Activated CD4-positive, alpha-beta T cell treated with anti-CD3 and anti-CD28 coated beads, Interleukin-2, amount 50 U/mL, for 16 hours (primary cell): ENCODE measurements at regions not wholly inside any gene's neighbourhood (a gene's known extent, or its start where the extent isn't known, plus 50 kb on each side); places are given as distances from the start of the nearest gene placed in this dataset.
"Not testable (repeated sequence)": the region's sequence is repeated elsewhere in the genome, so short reads cannot be mapped to it uniquely, and the experiment has no call there.

Source experiments
- DNase-seq: peaks from one replicate; pipeline ENCODE4 v3.0.0-alpha.2; 2020

DNA sequence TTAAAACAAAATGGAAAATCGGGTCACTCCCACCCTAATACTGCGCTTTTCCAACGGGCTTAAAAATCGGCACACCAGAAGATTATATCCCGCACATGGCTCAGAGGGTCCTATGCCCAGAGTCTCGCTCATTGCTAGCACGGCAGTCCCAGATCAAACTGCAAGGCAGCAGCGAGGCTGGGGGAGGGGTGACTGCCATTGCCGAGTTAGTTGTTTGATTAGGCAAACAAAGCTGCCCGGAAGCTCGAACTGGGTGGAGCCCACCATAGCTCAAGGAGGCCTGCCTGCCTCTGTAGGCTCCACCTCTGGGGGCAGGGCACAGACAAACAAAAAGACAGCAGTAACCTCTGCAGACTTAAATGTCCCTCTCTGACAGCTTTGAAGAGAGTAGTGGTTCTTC, 100.7 kb upstream of the KLHL1 start:
- not testable (repeated sequence) for DNase-seq

DNA sequence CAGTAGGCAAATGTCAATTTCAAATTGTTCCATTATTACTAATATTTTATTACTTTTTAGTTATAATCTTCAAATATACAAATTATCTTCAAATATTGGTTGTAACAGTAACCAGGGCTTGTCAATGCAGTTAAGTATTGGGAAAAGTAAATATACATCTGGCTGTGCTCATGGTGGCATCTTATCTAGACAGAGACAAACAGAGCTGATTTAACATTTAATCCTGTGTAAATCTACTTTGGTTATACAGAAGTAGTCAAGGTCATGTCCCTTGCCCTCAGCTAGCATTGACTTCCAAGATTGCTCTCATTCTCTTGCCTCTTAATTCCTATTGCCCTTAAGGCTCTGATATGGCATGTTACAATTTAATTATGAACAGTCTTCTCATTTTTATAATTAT, 98.4 kb upstream of the KLHL1 start:
- DNase-seq: no peak

DNA sequence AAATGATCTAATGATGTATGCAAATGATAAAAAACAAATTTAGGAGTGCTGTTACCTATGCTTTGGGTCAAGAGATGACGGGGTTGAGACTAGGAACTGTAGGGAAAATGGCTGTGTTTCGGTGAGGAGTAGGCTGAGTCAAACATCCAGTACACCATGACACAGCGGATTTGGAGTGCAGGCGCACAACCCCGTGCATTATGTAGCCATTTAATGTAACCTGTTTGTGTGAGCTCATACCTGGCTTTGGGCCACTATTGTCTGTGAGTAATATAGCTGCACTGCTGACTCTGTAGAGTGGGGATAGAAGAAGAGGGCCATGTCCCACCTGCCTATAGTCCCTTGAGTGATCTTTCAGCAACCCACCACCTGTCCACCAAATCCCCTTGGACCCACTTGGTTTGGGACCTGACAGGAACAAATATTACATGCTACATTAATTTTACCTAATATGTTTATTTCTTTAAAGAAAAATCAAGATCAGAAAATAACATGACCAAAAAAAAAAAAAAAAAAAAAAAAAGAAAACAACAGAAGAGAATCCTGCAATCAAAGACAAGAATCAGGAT, 95.5 kb upstream of the KLHL1 start:
- no peak for DNase-seq

DNA sequence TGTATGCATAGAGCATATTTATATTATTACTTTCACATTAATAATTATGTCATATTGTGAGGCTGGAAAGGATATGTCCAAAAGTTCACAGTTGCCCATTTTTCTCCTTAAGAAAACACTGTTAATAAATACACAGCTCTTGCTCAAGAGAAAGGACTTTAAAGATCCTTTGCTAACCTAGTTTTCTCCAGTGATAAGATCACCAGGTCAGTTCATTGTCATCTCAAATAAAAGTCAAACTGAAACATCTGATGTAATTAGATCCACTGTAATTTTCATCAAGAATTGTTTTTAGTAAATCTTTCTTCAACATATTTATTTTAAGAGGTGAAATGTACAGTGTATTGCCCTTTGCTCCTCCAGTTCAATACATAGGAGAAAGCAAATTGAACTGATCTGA, 82.8 kb upstream of the KLHL1 start:
- no peak for DNase-seq

DNA sequence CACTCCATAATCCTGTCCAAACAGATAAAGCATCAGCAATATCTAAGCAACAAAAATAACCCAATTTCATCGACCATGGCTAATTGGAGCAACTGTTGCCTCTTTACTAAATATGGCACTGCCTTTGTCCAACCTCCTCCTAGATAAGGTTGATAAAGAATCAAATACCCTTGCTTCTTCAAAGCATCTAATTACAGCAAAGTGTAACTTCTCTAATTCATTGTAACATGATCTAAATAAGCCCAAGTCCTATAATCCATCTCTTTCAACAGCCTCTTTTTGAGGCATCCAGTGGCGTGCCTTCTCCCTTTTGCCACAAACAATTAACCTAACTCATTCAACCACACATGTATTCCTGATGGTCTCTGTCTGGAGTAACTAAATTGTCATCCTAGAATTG, 81.7 kb upstream of the KLHL1 start:
- no peak for DNase-seq

DNA sequence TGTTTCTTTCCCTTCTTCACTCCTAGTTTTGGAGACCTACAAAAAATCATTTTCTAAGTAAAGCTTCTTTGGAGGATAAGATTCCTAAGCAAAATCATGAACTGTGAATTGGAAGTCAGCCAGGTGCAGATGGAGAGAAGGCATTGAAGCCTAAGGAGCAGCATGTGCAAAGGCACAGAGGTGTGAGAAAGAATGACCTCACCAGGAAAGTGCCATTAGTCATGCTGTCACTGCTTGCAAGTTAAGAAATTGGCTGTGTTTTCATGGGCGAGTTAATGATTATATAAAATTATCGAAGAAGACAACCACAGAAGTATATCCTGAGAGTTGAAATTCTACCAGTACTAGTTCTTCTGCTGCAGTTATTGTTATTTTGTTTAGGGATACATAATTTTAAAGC, 80.3 kb upstream of the KLHL1 start:
- DNase-seq: no peak

DNA sequence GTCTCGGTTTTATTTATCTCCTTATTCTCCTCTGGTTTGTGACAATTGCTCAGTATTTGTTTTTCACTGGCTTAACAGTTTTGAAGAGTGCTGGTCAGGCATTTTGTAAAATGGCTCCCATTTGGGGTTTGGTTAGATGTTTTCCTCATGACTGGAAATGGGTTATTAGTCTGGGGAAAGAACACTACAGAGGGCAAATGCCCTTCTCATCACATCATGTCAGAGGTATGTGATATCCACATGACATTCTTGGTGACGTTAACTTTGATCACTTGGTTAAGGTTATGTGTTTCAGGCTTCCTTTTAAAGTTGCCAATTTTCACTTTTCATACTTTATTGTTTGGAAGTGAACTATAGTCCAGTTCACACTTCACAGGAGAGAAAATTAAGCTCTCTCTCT, 74.8 kb upstream of the KLHL1 start:
- no peak for DNase-seq
